HG03571 (cell line): ENCODE measurements at regions not wholly inside any gene's neighbourhood (a gene's known extent, or its start where the extent isn't known, plus 50 kb on each side); places are given as distances from the start of the nearest gene placed in this dataset.

Experiments
- ATAC-seq: cut with Tn5 transposase; IDR thresholded peaks from one replicate; pipeline ENCODE4 v1.9.1; 2021; ENCODE audit not compliant: unreplicated experiment

GRCh38 chr10:89153971-89154370 lies 53.1 kb downstream of the CH25H start:
- no peak for ATAC-seq

- ATAC-seq, result no peak
Measured at GRCh38 chr10:89153116-89153515, 54.0 kb downstream of the CH25H start.

DNA sequence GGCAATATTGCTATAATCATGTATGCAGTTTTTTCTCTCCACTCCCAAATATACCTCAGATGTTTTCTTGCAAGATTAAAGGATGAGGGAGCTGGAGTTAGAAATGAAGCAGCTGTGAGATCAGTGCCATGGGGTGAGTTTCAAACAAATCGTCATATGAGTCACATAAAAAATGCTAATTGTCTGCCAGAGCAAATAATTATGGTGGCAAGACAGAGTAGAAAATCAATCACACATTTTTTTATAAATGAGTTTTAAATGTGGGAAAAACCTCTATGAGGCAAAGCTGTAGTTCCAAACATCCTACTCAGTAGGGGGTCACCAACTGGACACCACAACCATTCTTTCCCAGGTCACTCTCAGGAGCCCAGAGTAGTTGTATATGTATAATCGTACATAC lies 55.3 kb downstream of the CH25H start:
- no peak for ATAC-seq

DNA sequence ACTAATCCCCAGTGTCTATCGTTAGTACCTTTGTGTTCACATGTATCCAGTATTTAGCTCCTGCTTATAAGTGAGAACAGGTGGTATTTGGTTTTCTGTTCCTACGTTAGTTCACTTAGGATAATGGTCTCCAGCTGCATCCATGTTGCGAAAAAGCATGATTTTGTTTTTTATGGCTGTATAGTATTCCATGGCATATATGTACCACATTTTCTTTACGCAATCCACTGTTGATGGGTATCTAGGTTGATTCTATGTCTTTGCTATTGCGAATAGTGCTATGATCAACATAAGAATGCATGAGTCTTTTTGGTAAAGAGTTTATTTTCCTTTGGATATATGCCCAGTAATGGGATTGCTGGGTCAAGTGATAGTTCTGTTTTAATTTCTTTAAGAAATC lies 59.1 kb downstream of the CH25H start:
- ATAC-seq, result no peak

- ATAC-seq, result no peak
Measured at GRCh38 chr10:89147256-89147655, 59.9 kb downstream of the CH25H start.

DNA sequence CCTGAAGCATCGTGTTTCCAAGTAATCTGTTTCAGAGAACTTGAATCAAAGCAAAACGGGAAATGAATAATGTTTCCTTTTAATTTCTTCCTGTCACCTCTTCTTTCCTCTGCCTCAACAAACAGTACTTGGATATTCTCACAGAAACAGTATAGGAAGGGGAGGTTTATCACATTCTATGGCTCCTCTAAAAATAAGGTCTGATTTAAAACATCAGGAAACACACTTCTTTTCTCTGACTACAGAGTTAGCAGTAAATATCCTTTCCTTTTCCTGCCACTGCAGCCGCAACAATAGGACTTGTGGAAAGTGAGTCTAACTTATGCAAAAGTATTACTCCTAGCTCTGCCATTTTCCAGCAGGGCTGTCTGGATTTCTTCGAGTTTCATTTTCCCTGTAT lies 62.3 kb downstream of the CH25H start:
- ATAC-seq, result no peak

- ATAC-seq, result no peak
Measured at GRCh38 chr10:89142590-89142989, 64.5 kb downstream of the CH25H start.

DNA sequence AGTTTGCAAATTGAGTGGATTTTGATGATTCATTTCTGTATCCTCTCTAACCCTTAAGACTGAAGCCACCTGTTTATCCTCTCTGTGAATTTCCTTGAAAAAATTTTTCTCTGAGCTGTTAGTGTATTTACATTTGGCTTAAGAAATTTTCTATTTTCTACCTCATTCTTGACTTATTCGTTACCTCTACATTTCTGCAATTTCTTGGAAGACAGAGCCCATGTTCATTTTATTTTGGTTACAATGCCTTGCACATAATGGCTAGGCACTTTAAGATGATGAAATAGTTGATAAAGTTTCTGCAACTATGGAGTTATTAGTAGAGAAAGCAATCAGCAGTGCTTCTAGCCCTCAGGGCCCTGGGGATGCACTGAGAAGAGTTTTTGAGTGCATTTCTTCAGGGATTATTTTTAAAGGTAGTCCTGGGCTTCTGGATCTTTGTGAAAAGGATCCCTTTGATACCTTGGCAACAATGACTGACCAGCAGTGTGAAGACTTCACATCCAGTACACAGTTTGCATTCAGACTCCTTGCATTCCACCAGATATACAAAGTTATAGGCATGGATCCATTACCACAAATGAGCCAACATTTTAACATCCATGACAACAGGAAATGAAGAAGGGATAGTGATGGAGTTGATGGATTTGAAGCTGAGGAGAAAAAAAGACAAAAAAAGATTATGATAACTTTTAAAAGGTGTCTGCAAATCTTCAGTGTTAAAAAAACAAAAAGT lies 68.2 kb downstream of the CH25H start:
- no peak for ATAC-seq

- peak; percentile 94 for ATAC-seq
Measured at GRCh38 chr10:89134963-89135362, 72.2 kb downstream of the CH25H start.

GRCh38 chr10:89129911-89130310 lies 77.2 kb downstream of the CH25H start:
- ATAC-seq, result no peak

- no peak for ATAC-seq
Measured at GRCh38 chr10:89122433-89123051, 84.6 kb downstream of the CH25H start.

GRCh38 chr10:89121764-89122020 lies 85.4 kb downstream of the CH25H start:
- no peak for ATAC-seq

GRCh38 chr10:89120931-89121763 lies 86.0 kb downstream of the CH25H start:
- ATAC-seq, result no peak

- ATAC-seq, result no peak
Measured at GRCh38 chr10:89119651-89120050, 87.5 kb downstream of the CH25H start.

DNA sequence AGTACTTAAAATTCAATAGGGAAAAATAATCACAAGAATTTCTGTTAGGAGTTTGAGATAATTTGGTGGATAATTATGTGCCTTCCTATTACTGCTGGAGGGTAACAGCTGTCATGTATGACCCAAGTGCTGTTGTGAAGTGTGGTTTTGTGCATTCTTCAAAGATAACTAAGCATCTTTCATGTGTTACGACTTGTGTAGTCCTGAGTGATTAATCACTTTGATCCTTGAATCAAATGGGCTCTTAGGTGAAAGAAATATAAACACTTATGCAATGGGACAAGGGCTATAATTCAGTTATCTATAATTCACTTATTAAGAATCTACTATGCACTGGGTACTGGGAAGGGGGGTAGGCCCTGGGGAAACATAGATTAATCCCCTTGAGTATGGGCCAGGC lies 89.0 kb downstream of the CH25H start:
- no peak for ATAC-seq

GRCh38 chr10:89115876-89116627 lies 91.1 kb downstream of the CH25H start:
- no peak for ATAC-seq

DNA sequence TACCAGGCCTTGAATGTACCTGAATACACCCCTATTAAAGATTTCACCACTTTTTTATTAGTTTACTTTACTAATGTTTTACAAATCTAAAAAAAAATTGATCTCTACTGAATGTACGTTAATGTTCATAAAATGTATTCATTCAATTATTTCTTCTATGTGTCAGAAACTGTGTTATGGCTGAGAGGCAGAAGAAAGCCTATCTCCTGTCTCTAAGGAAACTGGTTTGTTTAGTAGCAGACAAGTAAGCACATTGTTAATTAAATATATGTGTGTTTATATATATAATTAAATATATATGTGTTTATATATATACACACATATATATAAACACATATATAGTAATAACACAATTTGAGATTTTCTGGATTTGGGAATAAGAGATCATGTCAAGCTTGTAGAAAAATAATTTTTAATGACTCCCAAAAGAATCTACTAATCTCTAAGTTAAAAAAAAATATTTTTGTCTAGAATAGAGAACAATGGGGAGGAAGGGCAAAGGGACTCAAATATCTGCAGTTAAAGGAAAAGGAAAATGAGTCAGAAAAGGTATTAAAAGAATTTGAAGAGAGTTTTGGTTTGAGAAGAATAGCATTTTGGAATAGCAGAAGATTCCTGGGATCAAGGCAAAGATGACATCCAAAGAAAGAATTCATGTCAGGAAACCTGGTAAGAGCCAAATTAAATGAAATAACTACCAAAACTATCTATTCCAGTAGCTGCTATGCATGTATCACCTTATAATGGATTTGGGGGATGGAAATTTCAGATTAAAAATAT lies 92.1 kb downstream of the CH25H start:
- ATAC-seq, result no peak

- ATAC-seq, result no peak
Measured at GRCh38 chr10:89102735-89103134, 104.4 kb downstream of the CH25H start.

GRCh38 chr10:89101943-89102342 lies 105.2 kb downstream of the CH25H start:
- no peak for ATAC-seq

DNA sequence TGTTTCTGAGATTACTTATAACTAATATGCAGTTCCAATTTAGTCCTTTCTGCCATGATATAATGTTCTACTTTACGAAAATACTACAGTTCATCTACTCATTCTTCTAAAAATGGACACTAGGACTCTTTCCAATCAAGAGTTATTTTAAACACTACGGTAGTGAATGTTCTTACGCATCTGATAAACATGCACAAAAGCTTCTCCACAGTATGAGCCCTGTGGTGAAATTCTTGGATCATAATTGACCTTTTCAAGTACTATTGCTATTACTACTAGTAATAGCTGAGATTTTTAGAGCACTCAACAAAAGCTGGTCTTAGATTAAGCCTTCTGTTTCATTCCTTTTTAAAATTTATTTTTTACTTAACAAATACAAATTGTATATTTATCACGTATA lies 106.4 kb downstream of the CH25H start:
- no peak for ATAC-seq

DNA sequence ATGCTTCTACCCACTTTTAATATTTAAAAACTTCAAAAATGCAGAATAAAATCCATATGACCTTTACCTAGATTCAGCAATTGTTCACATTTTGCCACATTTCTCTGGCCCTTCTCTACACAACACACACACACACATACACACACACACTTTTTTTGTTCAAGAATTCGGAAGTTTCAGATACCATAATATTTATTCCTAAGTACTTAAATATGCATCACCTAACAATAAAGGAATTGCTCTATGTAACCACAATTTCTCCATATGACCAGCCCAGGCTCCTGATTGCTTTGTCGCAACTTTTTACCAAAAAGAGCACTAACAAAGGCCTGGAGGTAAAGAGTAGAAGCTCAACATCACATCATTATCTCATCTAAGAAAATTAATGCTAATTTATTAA lies 106.6 kb downstream of the FAS start:
- no peak for ATAC-seq
